NB4 (cell line): ENCODE measurements at regions not wholly inside any gene's neighbourhood (a gene's known extent, or its start where the extent isn't known, plus 50 kb on each side); places are given as distances from the start of the nearest gene placed in this dataset.
A peak's percentile ranks its signal among the peaks of the same experiment; 100 is the strongest.
"Not testable (repeated sequence)": the region's sequence is repeated elsewhere in the genome, so short reads cannot be mapped to it uniquely, and the experiment has no call there.

ENCODE experiments used
- DNase-seq: peaks from one replicate; pipeline ENCODE4 v3.0.0; 2010; ENCODE audit warnings: low read depth
- H3K4me3 ChIP-seq: one replicate; pipeline ENCODE4 v1.5.1; 2011; ENCODE audit warnings: mild to moderate bottlenecking, low read depth, low read length, moderate library complexity

- not testable (repeated sequence) for DNase-seq
Observed at GRCh38 chr22:11690170-11690569, 3837.8 kb upstream of the OR11H1 start.

GRCh38 chr22:11703588-11703987 lies 3824.4 kb upstream of the OR11H1 start:
- H3K4me3 ChIP-seq, result not testable (repeated sequence)
- DNase-seq, result peak; percentile 0

More at GRCh38 chr22:11690170-11690569, 3837.8 kb upstream of the OR11H1 start:
- not testable (repeated sequence) for H3K4me3 ChIP-seq

GRCh38 chr22:11706826-11707225 lies 3821.2 kb upstream of the OR11H1 start:
- H3K4me3 ChIP-seq, result not testable (repeated sequence)

More at GRCh38 chr22:11706826-11707225, 3821.2 kb upstream of the OR11H1 start:
- DNase-seq, result not testable (repeated sequence)
